ENCODE measurements at regions not wholly inside any gene's neighbourhood (a gene's known extent, or its start where the extent isn't known, plus 50 kb on each side); places are given as distances from the start of the nearest gene placed in this dataset.

- H3K4me3 ChIP-seq: no peak overlapping the region
- H3K9me3 ChIP-seq (ENCODE audit: control insufficient read depth in 4 of 4, insufficient read depth in 3 of 4, low read length in 3 of 4): no peaks in the 10 kb centered on the region
- H3K36me3 ChIP-seq (ENCODE audit: control insufficient read depth in 4 of 4, insufficient read depth in 4 of 4, low read length in 4 of 4): no peaks in the 10 kb centered on the region
- DNase-seq (peak in 1 of 3 donors; percentile 10), ATAC-seq (ENCODE audit: insufficient read depth, low FRiP score) (no peak)
- H3K4me1 ChIP-seq (ENCODE audit: control insufficient read depth in 5 of 5, insufficient read depth in 5 of 5, low read length in 5 of 5): peaks cover 0 to 36% (median 8%) of the 10 kb centered on the region in 5 donors
- no peak overlapping the region for H3K27ac ChIP-seq (ENCODE audit: low read depth in 1 of 2, low read length in 1 of 2)
- 84 to 91% methylated on average over 8 of the region's 8 CpGs for WGBS, 2 donors
- H3K27me3 ChIP-seq (ENCODE audit: control insufficient read depth in 3 of 3, insufficient read depth in 3 of 3, low read length in 2 of 3): no peaks in the 10 kb centered on the region
- TF ChIP-seq CTCF (IDR thresholded peaks at IDR 0.05; ENCODE audit: control extremely low read depth, extremely low read depth): no peak
- no peak overlapping the region for H3K9ac ChIP-seq (ENCODE audit: insufficient read depth in 1 of 2, low read length in 2 of 2)
Observed at GRCh38 chr6:44023586-44024454, 103.4 kb downstream of the MRPL14 start.

GRCh38 chr6:44022671-44023352, 104.4 kb downstream of the MRPL14 start:
- no peak for DNase-seq
- no peak overlapping the region for H3K9ac ChIP-seq (ENCODE audit: insufficient read depth in 1 of 2, low read length in 2 of 2)
- peaks cover 0 to 34% (median 8%) of the 10 kb centered on the region in 5 donors for H3K4me1 ChIP-seq (ENCODE audit: control insufficient read depth in 5 of 5, insufficient read depth in 5 of 5, low read length in 5 of 5)
- no peak overlapping the region for H3K4me3 ChIP-seq
- no peaks in the 10 kb centered on the region for H3K36me3 ChIP-seq (ENCODE audit: control insufficient read depth in 4 of 4, insufficient read depth in 4 of 4, low read length in 4 of 4)
- ATAC-seq (ENCODE audit: insufficient read depth, low FRiP score): no peak
- TF ChIP-seq CTCF (IDR thresholded peaks at IDR 0.05; ENCODE audit: control extremely low read depth, extremely low read depth): no peak
- 90% methylated on average over 14 of the region's 14 CpGs for WGBS, 2 donors
- no peaks in the 10 kb centered on the region for H3K9me3 ChIP-seq (ENCODE audit: control insufficient read depth in 4 of 4, insufficient read depth in 3 of 4, low read length in 3 of 4)
- no peak overlapping the region for H3K27ac ChIP-seq (ENCODE audit: low read depth in 1 of 2, low read length in 1 of 2)
- no peaks in the 10 kb centered on the region for H3K27me3 ChIP-seq (ENCODE audit: control insufficient read depth in 3 of 3, insufficient read depth in 3 of 3, low read length in 2 of 3)

- DNase-seq: no peak
- WGBS, 2 donors: 77 to 86% methylated on average over 7 of the region's 7 CpGs
Observed at GRCh38 chr6:44022296-44022661, 105.0 kb downstream of the MRPL14 start.

More at GRCh38 chr6:44022296-44022661, 105.0 kb downstream of the MRPL14 start:
- H3K27me3 ChIP-seq (ENCODE audit: control insufficient read depth in 3 of 3, insufficient read depth in 3 of 3, low read length in 2 of 3): no peaks in the 10 kb centered on the region
- ATAC-seq (ENCODE audit: insufficient read depth, low FRiP score): no peak
- H3K9ac ChIP-seq (ENCODE audit: insufficient read depth in 1 of 2, low read length in 2 of 2): no peak overlapping the region
- no peaks in the 10 kb centered on the region for H3K36me3 ChIP-seq (ENCODE audit: control insufficient read depth in 4 of 4, insufficient read depth in 4 of 4, low read length in 4 of 4)
- H3K9me3 ChIP-seq (ENCODE audit: control insufficient read depth in 4 of 4, insufficient read depth in 3 of 4, low read length in 3 of 4): no peaks in the 10 kb centered on the region
- no peak for TF ChIP-seq CTCF (IDR thresholded peaks at IDR 0.05; ENCODE audit: control extremely low read depth, extremely low read depth)
- peaks cover 0 to 34% (median 8%) of the 10 kb centered on the region in 5 donors for H3K4me1 ChIP-seq (ENCODE audit: control insufficient read depth in 5 of 5, insufficient read depth in 5 of 5, low read length in 5 of 5)
- H3K27ac ChIP-seq (ENCODE audit: low read depth in 1 of 2, low read length in 1 of 2): no peak overlapping the region
- H3K4me3 ChIP-seq: no peak overlapping the region

Measured in lung (tissue), 11 donors.